LNCaP clone FGC (cell line): ENCODE measurements at regions not wholly inside any gene's neighbourhood (a gene's known extent, or its start where the extent isn't known, plus 50 kb on each side); places are given as distances from the start of the nearest gene placed in this dataset.

Experiments used
- DNase-seq: peaks from one replicate; pipeline ENCODE4 v3.0.0-alpha.2; 2011; ENCODE audit warnings: low read depth
- H3K4me3 ChIP-seq: 2 replicates; pipeline ENCODE4 v1.5.1; 2011; ENCODE audit warnings: mild to moderate bottlenecking, low read depth, low read length, control low read depth
- CTCF ChIP-seq: IDR thresholded peaks from 2 replicates; pipeline ENCODE4 v1.5.1; 2012; ENCODE audit warnings: mild to moderate bottlenecking; ENCODE audit not compliant: control insufficient read depth, insufficient read depth; ENCODE audit errors: extremely low read depth

DNA sequence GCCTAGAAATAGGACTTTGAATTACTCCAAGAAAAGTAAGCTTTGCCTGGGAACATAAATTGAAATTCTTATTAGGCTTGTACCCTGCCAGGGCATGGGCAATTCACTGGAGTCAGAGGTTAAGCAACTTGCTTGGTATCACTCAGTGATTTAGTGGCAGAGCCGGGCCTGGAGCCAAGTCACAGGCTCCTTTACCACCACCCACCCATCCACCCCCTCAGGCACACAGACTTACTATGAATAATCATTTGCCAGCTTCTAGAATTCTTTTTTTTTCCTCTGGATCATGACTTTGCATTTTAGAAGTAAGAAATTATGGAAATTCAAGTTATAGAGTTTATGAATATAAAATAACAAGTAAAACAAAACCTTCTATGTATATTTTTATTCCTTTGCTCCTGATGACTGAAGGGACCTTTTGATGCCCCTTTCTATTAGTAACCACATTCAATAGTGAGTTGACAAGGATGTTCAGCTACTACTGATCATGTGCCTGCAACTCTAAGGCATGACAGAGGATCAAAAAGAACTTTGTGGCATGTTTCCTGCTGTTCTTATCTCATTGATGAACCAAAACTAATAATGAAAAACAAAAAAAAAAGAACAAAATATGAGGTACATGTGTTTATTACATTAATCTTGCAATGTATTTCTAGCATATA is 614.7 kb downstream of the TLR4 start:
- H3K4me3 ChIP-seq = no peak overlapping the region
- no peak for TF ChIP-seq CTCF
- DNase-seq = no peak

DNA sequence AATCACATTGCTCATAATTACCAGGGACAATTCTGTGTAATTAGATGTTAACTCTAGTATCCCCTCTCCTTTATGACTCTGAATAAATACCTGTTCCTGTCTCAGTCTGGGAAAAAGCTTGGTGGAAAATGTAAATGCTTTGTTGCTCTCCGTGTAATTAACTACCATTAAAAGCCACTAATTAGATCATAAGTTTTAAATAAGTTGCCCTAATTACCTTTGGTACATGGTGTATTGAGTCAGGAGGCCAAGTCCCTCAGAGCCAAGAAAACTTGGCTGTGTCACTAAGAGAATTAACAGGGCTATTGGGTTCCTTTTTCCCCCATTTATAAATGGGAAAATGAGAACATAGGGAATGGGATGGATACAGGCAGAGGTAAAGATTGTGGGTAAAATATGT is 617.6 kb downstream of the TLR4 start:
- no peak for DNase-seq
- H3K4me3 ChIP-seq = no peak overlapping the region
- no peak for TF ChIP-seq CTCF

- no peak for DNase-seq
- TF ChIP-seq CTCF = no peak
- H3K4me3 ChIP-seq = no peak overlapping the region
Measured at GRCh38 chr9:118324706-118325105, 620.5 kb downstream of the TLR4 start.

DNA sequence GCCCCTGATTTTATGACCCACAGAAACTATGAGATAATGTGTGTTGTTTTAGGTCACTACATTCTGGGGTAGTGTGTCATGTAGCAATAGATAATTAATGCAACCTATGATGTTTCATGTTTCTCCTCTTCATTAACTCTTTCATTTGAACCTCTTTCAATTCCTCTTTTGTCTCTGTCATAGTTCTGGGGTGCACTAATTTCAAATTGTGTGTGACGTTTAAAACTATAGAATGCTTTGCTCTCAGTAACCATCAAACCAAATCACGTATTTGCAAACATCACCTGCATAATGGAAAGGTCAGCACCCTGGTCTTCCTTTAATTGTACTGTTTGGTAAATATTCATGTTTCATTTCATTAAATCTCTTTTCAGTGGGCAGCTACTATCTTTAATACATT is 621.6 kb downstream of the TLR4 start:
- no peak for DNase-seq
- no peak for TF ChIP-seq CTCF

DNA sequence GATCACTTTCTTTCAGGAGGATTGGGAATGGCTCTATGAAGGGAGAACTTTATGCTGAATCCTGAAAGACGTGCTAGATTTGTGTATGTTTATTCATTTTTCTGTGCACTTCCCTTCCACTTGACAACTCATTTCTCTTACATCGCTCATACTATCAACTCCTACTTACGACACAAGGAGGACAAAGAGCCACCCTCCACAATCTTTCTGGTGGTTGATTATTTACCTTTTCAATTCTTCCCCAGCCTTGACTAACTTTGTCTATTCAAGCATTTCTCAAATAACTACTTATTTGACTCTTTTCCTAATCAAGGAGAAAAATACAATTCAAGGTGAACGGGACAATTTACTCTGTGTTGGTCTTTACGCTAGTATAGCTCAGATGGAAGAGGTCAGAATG is 622.1 kb downstream of the TLR4 start:
- no peak overlapping the region for H3K4me3 ChIP-seq
- TF ChIP-seq CTCF = no peak
- no peak for DNase-seq

More for the DNA sequence above, 621.6 kb downstream of the TLR4 start:
- H3K4me3 ChIP-seq = no peak overlapping the region

DNA sequence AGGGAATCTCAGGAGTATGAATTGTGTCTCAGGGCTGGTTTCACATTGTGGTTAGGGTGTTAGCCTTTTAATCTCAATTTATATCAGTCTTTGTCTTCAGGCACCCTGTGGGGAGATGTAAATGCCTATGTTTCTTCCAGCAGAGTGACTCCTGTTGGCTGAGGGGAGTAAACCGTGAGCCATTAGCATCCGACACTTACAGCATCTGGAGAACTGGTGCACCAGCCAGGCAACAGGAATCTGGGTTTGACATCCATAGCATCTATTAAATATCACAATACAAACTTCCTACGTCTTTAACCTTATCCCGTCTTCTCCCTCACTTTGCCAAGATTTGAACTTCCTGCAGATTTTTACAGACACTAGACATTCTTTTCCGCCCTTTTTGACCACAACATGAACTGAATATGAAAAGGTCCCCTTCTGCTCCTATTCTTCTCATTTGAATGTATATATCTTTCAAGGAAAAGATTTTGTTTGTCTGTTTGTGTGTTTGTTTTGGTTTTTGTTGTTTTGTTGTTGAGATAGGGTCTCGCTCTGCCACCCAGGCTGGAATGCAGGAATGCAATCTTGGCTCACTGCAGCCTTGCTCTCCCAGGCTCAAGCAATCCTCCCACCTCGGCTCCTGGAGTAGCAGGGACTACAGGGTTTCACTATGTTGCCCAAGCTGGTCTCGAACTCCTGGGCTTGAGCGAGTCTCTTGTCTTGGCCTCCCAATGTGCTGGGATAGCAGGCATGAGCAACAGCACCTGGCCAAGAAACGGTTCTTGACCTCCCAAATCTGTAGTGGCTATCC is 626.2 kb downstream of the TLR4 start:
- DNase-seq = no peak
- no peak for TF ChIP-seq CTCF
- no peak overlapping the region for H3K4me3 ChIP-seq
